Pulmonary artery endothelial cell (primary cell): ENCODE measurements at regions not wholly inside any gene's neighbourhood (a gene's known extent, or its start where the extent isn't known, plus 50 kb on each side); places are given as distances from the start of the nearest gene placed in this dataset.
"Not testable (repeated sequence)": the region's sequence is repeated elsewhere in the genome, so short reads cannot be mapped to it uniquely, and the experiment has no call there.

Experiments
- DNase-seq: peaks from one replicate; pipeline ENCODE4 v3.0.0-alpha.2; 2011; ENCODE audit warnings: low read depth, low spot score

- no peak for DNase-seq
Observed at GRCh38 chr6:115811541-115811940, 249.2 kb downstream of the FRK start.

GRCh38 chr6:115798229-115798628 lies 262.5 kb downstream of the FRK start:
- no peak for DNase-seq

DNA sequence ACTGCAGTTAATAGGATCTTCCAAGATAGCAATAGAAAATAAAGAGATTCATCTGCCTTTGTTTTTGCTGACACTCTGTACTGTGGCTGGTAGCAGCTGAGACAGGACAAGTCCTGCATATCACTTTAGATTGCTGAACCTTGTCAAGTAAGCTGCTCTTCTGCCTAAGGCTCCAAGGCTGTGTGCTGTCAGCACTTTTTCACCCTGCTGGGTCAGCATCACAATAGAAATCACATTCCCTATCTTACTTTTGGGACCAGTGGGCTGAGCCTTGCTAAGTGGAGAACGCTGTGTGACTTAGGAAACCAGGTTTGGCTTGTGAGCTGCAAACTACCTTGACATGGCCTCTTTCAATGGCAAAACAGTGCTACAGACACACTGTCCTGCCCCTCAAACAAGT lies 263.9 kb downstream of the FRK start:
- DNase-seq = no peak

GRCh38 chr6:115796061-115796460 lies 264.6 kb downstream of the FRK start:
- DNase-seq = no peak

GRCh38 chr6:115783402-115784061 lies 277.2 kb downstream of the FRK start:
- no peak for DNase-seq

- no peak for DNase-seq
Observed at GRCh38 chr6:115782612-115783011, 278.1 kb downstream of the FRK start.

DNA sequence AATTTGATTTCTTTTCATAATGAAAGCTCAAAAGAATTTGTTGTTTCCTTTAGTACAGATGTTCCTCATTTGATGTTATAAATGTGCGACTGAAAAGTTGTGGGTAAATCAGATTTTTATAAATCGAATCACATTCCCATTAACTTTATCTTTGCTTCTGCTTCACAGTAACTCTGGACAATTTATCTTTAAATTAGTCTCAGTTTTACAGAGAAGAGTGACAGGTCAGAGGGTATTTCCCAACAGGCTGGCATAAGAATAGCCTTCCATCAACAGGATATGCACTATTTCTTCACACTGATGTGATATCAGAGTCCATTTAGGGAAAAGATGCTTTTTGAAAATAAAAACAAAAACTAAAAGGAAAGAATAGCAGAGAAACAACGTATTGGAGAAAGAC lies 286.9 kb downstream of the FRK start:
- no peak for DNase-seq

DNA sequence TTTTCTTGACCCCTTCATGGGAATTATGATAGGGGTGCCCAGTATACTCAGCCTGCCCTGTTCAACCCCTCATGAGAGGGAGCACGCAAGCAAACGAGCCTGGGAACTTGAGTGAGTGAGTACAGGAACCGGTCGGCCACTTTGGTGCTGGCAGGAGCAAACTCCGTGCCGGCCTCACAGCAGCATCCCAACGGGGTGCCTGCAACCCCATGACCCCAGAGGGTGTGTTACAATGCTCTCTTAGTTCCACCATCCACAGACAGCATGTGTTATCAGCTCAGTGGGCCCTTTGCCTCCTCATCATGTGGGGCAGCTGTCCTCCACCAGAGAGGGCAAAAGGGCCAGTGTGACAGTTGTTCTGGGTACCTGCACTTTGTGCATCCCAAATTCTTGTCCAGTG lies 289.8 kb downstream of the FRK start:
- DNase-seq = no peak

- DNase-seq = no peak
Observed at GRCh38 chr6:115768500-115768899, 292.2 kb downstream of the FRK start.

- DNase-seq = no peak
Observed at GRCh38 chr6:115767931-115768330, 292.8 kb downstream of the FRK start.

- DNase-seq = no peak
Observed at GRCh38 chr6:115766745-115767462, 293.8 kb downstream of the FRK start.

GRCh38 chr6:115765966-115766365 lies 294.7 kb downstream of the FRK start:
- no peak for DNase-seq

DNA sequence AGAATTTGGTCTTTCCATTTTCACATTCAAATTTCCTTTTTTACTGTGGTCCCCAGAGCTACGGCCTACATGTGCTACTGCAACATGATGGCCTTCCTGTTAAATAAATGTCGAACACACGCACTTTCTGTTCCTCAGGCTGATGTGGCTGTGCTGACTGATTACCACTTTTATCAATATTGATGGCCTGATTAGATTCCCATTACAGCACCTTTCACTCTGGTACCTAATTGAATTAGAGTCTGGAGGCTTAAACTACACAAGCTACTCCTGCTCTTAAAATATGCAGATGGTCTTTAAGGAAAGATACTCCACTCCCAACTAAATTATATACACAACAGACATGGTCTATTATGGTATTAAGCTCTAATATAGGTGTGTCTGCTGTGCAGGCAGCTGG lies 301.6 kb downstream of the FRK start:
- DNase-seq = no peak

DNA sequence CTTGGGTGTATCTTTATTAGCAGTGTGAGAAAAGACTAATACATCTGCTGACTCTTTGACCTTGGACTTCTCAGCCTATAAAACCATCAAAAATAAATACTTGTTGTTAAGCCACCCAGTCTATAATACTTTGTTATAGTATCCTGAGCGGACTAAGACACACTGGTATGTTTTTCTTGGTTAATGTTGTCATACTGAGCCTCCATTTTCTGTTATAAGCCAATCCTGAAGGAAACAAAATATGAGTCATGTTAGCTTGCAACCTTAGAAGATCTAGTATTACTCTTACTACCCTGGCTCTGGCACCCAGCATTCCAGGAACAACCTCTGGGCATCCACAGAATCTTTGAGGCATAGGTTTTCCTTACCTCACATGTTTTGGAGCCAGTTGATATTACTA lies 307.2 kb downstream of the FRK start:
- DNase-seq = no peak

DNA sequence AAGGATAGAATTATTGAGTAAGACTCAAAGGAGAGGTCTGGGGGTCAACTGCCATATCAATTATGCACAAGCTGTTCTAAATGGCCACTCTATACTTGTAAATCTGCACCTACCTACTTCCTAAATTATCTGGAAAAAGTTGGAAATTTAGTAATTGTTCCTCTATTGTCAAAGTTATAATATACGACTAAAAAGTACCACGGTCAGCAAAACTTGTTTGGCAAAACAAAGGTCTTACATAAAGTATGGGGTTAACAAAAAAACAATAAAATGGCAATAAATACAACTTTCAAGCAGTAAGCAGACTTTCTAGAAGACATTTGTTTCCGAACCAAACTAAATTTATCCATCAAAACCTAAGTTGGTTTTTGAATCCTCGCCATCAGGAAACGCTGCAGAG lies 309.7 kb downstream of the FRK start:
- DNase-seq = no peak

- DNase-seq = no peak
Observed at GRCh38 chr6:115750292-115750691, 310.4 kb downstream of the FRK start.

DNA sequence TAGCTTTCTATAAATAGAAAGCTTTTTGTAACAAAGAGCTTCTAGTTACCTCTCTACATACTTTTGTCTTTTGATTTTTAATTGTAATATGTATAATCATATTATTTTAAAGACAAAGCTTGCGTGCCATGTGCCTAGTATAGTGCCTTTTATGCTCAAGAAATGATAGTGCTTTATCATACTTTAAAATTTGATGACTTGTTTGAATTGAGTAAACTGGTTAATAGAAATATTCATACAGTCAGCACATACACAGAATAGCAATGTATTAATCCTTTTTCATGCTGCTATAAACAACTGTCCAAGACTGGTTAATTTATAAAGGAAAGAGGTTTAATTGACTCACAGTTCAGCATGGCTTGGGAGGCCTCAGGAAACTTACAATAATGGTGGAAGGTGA lies 313.0 kb downstream of the FRK start:
- DNase-seq = no peak

DNA sequence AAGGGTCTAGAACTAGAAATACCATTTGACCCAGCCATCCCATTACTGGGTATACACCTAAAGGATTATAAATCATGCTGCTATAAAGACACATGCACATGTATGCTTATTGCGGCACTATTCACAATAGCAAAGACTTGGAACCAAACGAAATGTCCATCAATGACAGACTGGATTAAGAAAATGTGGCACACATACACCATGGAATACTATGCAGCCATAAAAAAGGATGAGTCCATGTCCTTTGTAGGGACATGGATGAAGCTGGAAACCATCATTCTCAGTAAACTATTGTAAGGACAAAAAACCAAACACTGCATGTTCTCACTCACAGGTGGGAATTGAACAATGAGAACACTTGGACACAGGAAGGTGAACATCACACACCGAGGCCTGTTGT lies 314.1 kb downstream of the FRK start:
- not testable (repeated sequence) for DNase-seq

DNA sequence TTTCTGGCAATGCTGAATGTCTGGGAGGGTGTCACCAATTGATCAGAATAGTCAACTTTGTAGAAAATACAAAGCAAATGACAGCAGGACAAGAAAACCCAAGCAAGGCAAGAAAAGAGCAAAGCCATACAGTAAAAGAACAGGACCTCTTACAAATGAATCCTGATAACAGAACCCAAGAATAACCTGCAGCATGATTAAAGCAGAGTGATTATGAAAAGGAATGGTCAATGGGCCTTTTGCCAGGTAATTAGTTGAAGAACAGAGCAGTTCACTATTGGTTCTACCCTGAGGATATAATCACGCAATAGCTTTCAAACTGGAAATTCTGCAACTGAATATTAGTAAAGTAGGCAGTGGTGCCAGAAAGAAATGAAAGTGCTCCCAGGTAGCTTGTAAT lies 319.8 kb downstream of the FRK start:
- DNase-seq = no peak

GRCh38 chr6:115735610-115736009 lies 325.1 kb downstream of the FRK start:
- DNase-seq = no peak

- no peak for DNase-seq
Observed at GRCh38 chr6:115733426-115733825, 327.3 kb downstream of the FRK start.

GRCh38 chr6:115729036-115729435 lies 331.7 kb downstream of the FRK start:
- DNase-seq = no peak

GRCh38 chr6:115728171-115728570 lies 332.5 kb downstream of the FRK start:
- DNase-seq = no peak
